ENCODE measurements at regions not wholly inside any gene's neighbourhood (a gene's known extent, or its start where the extent isn't known, plus 50 kb on each side); places are given as distances from the start of the nearest gene placed in this dataset.
"Not testable (repeated sequence)": the region's sequence is repeated elsewhere in the genome, so short reads cannot be mapped to it uniquely, and the experiment has no call there.

GRCh38 chr6:145155411-145155810, 579.9 kb downstream of the EPM2A start:
- Mint-ChIP-seq H3K4me1 (no peaks in the 10 kb centered on the region), H3K4me3 (no peak overlapping the region), H3K36me3 (ENCODE audit: low read depth) (no peaks in the 10 kb centered on the region), H3K27me3 (peaks cover 20% of the 10 kb centered on the region), H3K27ac (no peak overlapping the region)
- no peak for DNase-seq
- ATAC-seq = no peak
- H3K9me3 ChIP-seq (ENCODE audit: control insufficient read depth, low read length, poor library complexity, severe bottlenecking) = no peaks in the 10 kb centered on the region

- Mint-ChIP-seq H3K4me3 (no peak overlapping the region), H3K27me3 (peaks cover 18% of the 10 kb centered on the region), H3K4me1 (no peaks in the 10 kb centered on the region), H3K36me3 (ENCODE audit: low read depth) (no peaks in the 10 kb centered on the region), H3K27ac (no peak overlapping the region)
- no peaks in the 10 kb centered on the region for H3K9me3 ChIP-seq (ENCODE audit: control insufficient read depth, low read length, poor library complexity, severe bottlenecking)
- ATAC-seq (no peak), DNase-seq (no peak)
Observed at GRCh38 chr6:145155873-145156782, 579.2 kb downstream of the EPM2A start.

- DNase-seq; ATAC-seq; H3K9me3 ChIP-seq (ENCODE audit: control insufficient read depth, low read length, poor library complexity, severe bottlenecking); H3K4me1 Mint-ChIP-seq; H3K27me3 Mint-ChIP-seq; H3K36me3 Mint-ChIP-seq (ENCODE audit: low read depth); H3K4me3 Mint-ChIP-seq; H3K27ac Mint-ChIP-seq: not testable (repeated sequence)
Observed at GRCh38 chr6:145158636-145159035, 576.7 kb downstream of the EPM2A start.

- no peaks in the 10 kb centered on the region for H3K27me3 Mint-ChIP-seq
- no peak overlapping the region for H3K27ac Mint-ChIP-seq
- H3K9me3 ChIP-seq (ENCODE audit: control insufficient read depth, low read length, poor library complexity, severe bottlenecking) = no peaks in the 10 kb centered on the region
- DNase-seq (no peak), ATAC-seq (no peak)
- no peak overlapping the region for H3K4me3 Mint-ChIP-seq
- H3K36me3 Mint-ChIP-seq (ENCODE audit: low read depth) = no peaks in the 10 kb centered on the region
- no peaks in the 10 kb centered on the region for H3K4me1 Mint-ChIP-seq
Observed at GRCh38 chr6:145159921-145160320, 575.4 kb downstream of the EPM2A start.

- H3K9me3 ChIP-seq (ENCODE audit: control insufficient read depth, low read length, poor library complexity, severe bottlenecking) = no peaks in the 10 kb centered on the region
- Mint-ChIP-seq H3K27ac (no peak overlapping the region), H3K4me1 (no peaks in the 10 kb centered on the region), H3K27me3 (peaks cover 6% of the 10 kb centered on the region), H3K4me3 (no peak overlapping the region), H3K36me3 (ENCODE audit: low read depth) (no peaks in the 10 kb centered on the region)
- ATAC-seq (no peak), DNase-seq (no peak)
Observed at GRCh38 chr6:145161501-145161900, 573.8 kb downstream of the EPM2A start.

- Mint-ChIP-seq H3K36me3 (ENCODE audit: low read depth) (no peaks in the 10 kb centered on the region), H3K4me3 (no peak overlapping the region), H3K27ac (no peak overlapping the region), H3K27me3 (peaks cover 31% of the 10 kb centered on the region), H3K4me1 (no peaks in the 10 kb centered on the region)
- DNase-seq (no peak), ATAC-seq (no peak)
- H3K9me3 ChIP-seq (ENCODE audit: control insufficient read depth, low read length, poor library complexity, severe bottlenecking) = no peaks in the 10 kb centered on the region
Observed at GRCh38 chr6:145169726-145170224, 565.5 kb downstream of the EPM2A start.

- Mint-ChIP-seq H3K27me3 (peaks cover 7% of the 10 kb centered on the region), H3K27ac (no peak overlapping the region), H3K4me3 (no peak overlapping the region), H3K4me1 (no peaks in the 10 kb centered on the region), H3K36me3 (ENCODE audit: low read depth) (no peaks in the 10 kb centered on the region)
- DNase-seq (no peak), ATAC-seq (no peak)
- H3K9me3 ChIP-seq (ENCODE audit: control insufficient read depth, low read length, poor library complexity, severe bottlenecking) = no peaks in the 10 kb centered on the region
Observed at GRCh38 chr6:145175470-145175869, 559.9 kb downstream of the EPM2A start.

- Mint-ChIP-seq H3K36me3 (ENCODE audit: low read depth) (no peaks in the 10 kb centered on the region), H3K4me1 (no peaks in the 10 kb centered on the region), H3K4me3 (no peak overlapping the region), H3K27me3 (no peaks in the 10 kb centered on the region), H3K27ac (no peak overlapping the region)
- H3K9me3 ChIP-seq (ENCODE audit: control insufficient read depth, low read length, poor library complexity, severe bottlenecking) = no peaks in the 10 kb centered on the region
- no peak for ATAC-seq
- no peak for DNase-seq
Observed at GRCh38 chr6:145178391-145178790, 556.9 kb downstream of the EPM2A start.

GRCh38 chr6:145187491-145188206, 547.7 kb downstream of the EPM2A start:
- Mint-ChIP-seq H3K27me3 (no peaks in the 10 kb centered on the region), H3K27ac (no peak overlapping the region), H3K36me3 (ENCODE audit: low read depth) (no peaks in the 10 kb centered on the region), H3K4me1 (no peaks in the 10 kb centered on the region), H3K4me3 (no peak overlapping the region)
- no peaks in the 10 kb centered on the region for H3K9me3 ChIP-seq (ENCODE audit: control insufficient read depth, low read length, poor library complexity, severe bottlenecking)
- ATAC-seq (no peak), DNase-seq (no peak)

- no peak overlapping the region for H3K4me3 Mint-ChIP-seq
Observed at GRCh38 chr6:145189836-145190235, 545.5 kb downstream of the EPM2A start.

GRCh38 chr6:145194389-145194788, 540.9 kb downstream of the EPM2A start:
- H3K4me3 Mint-ChIP-seq = no peak overlapping the region
- DNase-seq (no peak), ATAC-seq (no peak)
- H3K36me3 Mint-ChIP-seq (ENCODE audit: low read depth) = no peaks in the 10 kb centered on the region
- no peaks in the 10 kb centered on the region for H3K4me1 Mint-ChIP-seq
- no peaks in the 10 kb centered on the region for H3K27me3 Mint-ChIP-seq
- no peak overlapping the region for H3K27ac Mint-ChIP-seq
- no peaks in the 10 kb centered on the region for H3K9me3 ChIP-seq (ENCODE audit: control insufficient read depth, low read length, poor library complexity, severe bottlenecking)

More at GRCh38 chr6:145189836-145190235, 545.5 kb downstream of the EPM2A start:
- DNase-seq (no peak), ATAC-seq (no peak)
- Mint-ChIP-seq H3K27ac (no peak overlapping the region), H3K4me1 (no peaks in the 10 kb centered on the region), H3K27me3 (no peaks in the 10 kb centered on the region), H3K36me3 (ENCODE audit: low read depth) (no peaks in the 10 kb centered on the region)
- H3K9me3 ChIP-seq (ENCODE audit: control insufficient read depth, low read length, poor library complexity, severe bottlenecking) = no peaks in the 10 kb centered on the region

GRCh38 chr6:145199961-145200360, 535.4 kb downstream of the EPM2A start:
- Mint-ChIP-seq H3K27me3 (peaks cover 21% of the 10 kb centered on the region), H3K36me3 (ENCODE audit: low read depth) (no peaks in the 10 kb centered on the region), H3K4me1 (no peaks in the 10 kb centered on the region), H3K27ac (no peak overlapping the region), H3K4me3 (no peak overlapping the region)
- H3K9me3 ChIP-seq (ENCODE audit: control insufficient read depth, low read length, poor library complexity, severe bottlenecking) = no peaks in the 10 kb centered on the region
- DNase-seq (no peak), ATAC-seq (no peak)

- H3K9me3 ChIP-seq (ENCODE audit: control insufficient read depth, low read length, poor library complexity, severe bottlenecking) = no peaks in the 10 kb centered on the region
- no peak overlapping the region for H3K4me3 Mint-ChIP-seq
- H3K27me3 Mint-ChIP-seq = peaks cover 44% of the 10 kb centered on the region
- H3K4me1 Mint-ChIP-seq = no peaks in the 10 kb centered on the region
- ATAC-seq = no peak
- DNase-seq = no peak
- H3K36me3 Mint-ChIP-seq (ENCODE audit: low read depth) = no peaks in the 10 kb centered on the region
- no peak overlapping the region for H3K27ac Mint-ChIP-seq
Observed at GRCh38 chr6:145204301-145204700, 531.0 kb downstream of the EPM2A start.

Measured in T-helper 17 cell (primary cell).